ENCODE measurements at regions not wholly inside any gene's neighbourhood (a gene's known extent, or its start where the extent isn't known, plus 50 kb on each side); places are given as distances from the start of the nearest gene placed in this dataset.
A peak's percentile ranks its signal among the peaks of the same experiment; 100 is the strongest.

GRCh38 chr16:27645396-27645795 is 95.5 kb downstream of the KATNIP start (continued):
- TF ChIP-seq ZNF609 (CRISPR knock-in tag; IDR thresholded peaks at IDR 0.05; ENCODE audit: borderline replicate concordance) (no peak), ZNF140 (CRISPR knock-in tag; IDR thresholded peaks at IDR 0.05) (no peak), ZFP1 (CRISPR knock-in tag; IDR thresholded peaks at IDR 0.05) (no peak)

- Histone ChIP-seq H3K4me1 (replicated peaks in 1 of 2; ENCODE audit: control insufficient read depth in 2 of 2, insufficient read depth in 2 of 2, low read length in 2 of 2) (no peaks in the 10 kb centered on the region), H3K4me3 (no peak overlapping the region), H3K79me2 (ENCODE audit: control insufficient read depth, insufficient read depth, low read length) (no peaks in the 10 kb centered on the region), H4K20me1 (replicated peaks; ENCODE audit: control insufficient read depth, insufficient read depth, low read length) (0 out of 2 replicates have a peak, but pooled peaks cover 5% of the 10 kb centered on the region), H3K9ac (ENCODE audit: insufficient read depth in 1 of 2, low read depth in 2 of 2, low read length in 2 of 2) (peak overlapping the region in 1 of 2 experiments; percentile 26; a peak in 1 of 4 replicates), H3K4me2 (ENCODE audit: insufficient read depth, low read length) (no peak overlapping the region), H3K27ac (ENCODE audit: extremely low read depth, low read depth, low read length) (no peak overlapping the region), H2AFZ (ENCODE audit: low read depth, low read length) (no peak overlapping the region), H3K9me1 (ENCODE audit: control insufficient read depth, insufficient read depth, low read length) (no peaks in the 10 kb centered on the region), H3K27me3 (ENCODE audit: control insufficient read depth in 2 of 2, insufficient read depth in 2 of 2, low read length in 2 of 2) (no peaks in the 10 kb centered on the region), H3K36me3 (ENCODE audit: control insufficient read depth, insufficient read depth, low read length) (no peaks in the 10 kb centered on the region), H3K9me3 (replicated peaks; ENCODE audit: control insufficient read depth, insufficient read depth, low read depth, low read length) (no peaks in the 10 kb centered on the region)
- DNase-seq (ENCODE audit: extremely low read depth in 1 of 4, low spot score in 3 of 4) (no peak), ATAC-seq (no peak), FAIRE-seq (no peak)
- BruUV-seq (replicated peaks): no TSS peak
- CTCF ChIA-PET (ENCODE audit: low intra/inter-chr PET ratio): no interaction called here
- POLR2A ChIA-PET: no interaction called here
- intact Hi-C loops (cut with micrococcal nuclease) (loop anchor here (10.0 kb wide), 1 partner anchor 328 kb away; no protein-coding TSS in a partner anchor), in situ Hi-C loops (cut with MboI) (no loop called here)
- WGBS (ENCODE audit: insufficient coverage, low coverage, missing lambda C conversion rate): 27% methylated on average over 5 of the region's 5 CpGs
- no peak for TF ChIP-seq SREBF2 (CRISPR knock-in tag; IDR thresholded peaks at IDR 0.05)
- no peak for TF ChIP-seq EWSR1 (IDR thresholded peaks at IDR 0.05; ENCODE audit: borderline replicate concordance, low read depth, partially characterized antibody)
- no peak for TF ChIP-seq IRF2 (CRISPR knock-in tag; IDR thresholded peaks at IDR 0.05)
- TF ChIP-seq RBM39 (optimal IDR thresholded peaks at IDR 0.05; ENCODE audit: low read depth, low read length): no peak
Observed at GRCh38 chr16:27646806-27647205, 96.9 kb downstream of the KATNIP start.
